ENCODE measurements at regions not wholly inside any gene's neighbourhood (a gene's known extent, or its start where the extent isn't known, plus 50 kb on each side); places are given as distances from the start of the nearest gene placed in this dataset.

GRCh38 chr7:106793015-106793975 lies 71.8 kb upstream of the PIK3CG start:
- no peaks in the 10 kb centered on the region for H3K27me3 Mint-ChIP-seq (ENCODE audit: low read depth)
- H3K27ac Mint-ChIP-seq: no peak overlapping the region
- no peak overlapping the region for H3K4me3 Mint-ChIP-seq
- H3K36me3 Mint-ChIP-seq: peaks cover 19% of the 10 kb centered on the region
- ATAC-seq (peak; percentile 80), DNase-seq (ENCODE audit: low spot score) (no peak)
- TF ChIP-seq CTCF (IDR thresholded peaks at IDR 0.05) (peak; percentile 40), STAT6 (CRISPR knock-in tag; conservative IDR thresholded peaks at IDR 0.05; ENCODE audit: low read depth) (no peak)
- CTCF ChIA-PET: interaction anchor here (0.6 to 2.4 kb wide), 14 partner anchors 13 to 1745 kb away, joined by 3 to 16 read pairs (median 4); partner anchors contain the start of genes HBP1 and PIK3CG
- POLR2A ChIA-PET: no interaction called here
- peaks cover 3% of the 10 kb centered on the region; the same call in 1 of the 2 replicates for H3K4me1 Mint-ChIP-seq
- peaks cover 27% of the 10 kb centered on the region for H3K9me3 Mint-ChIP-seq

- DNase-seq (ENCODE audit: low spot score) (no peak), ATAC-seq (no peak)
- CTCF ChIA-PET: interaction anchor here (1.3 to 2.4 kb wide), 5 partner anchors 14 to 356 kb away, joined by 3 to 16 read pairs (median 10); no protein-coding TSS in a partner anchor
- peaks cover 3% of the 10 kb centered on the region; the same call in 1 of the 2 replicates for H3K4me1 Mint-ChIP-seq
- peaks cover 30% of the 10 kb centered on the region for H3K36me3 Mint-ChIP-seq
- peaks cover 34% of the 10 kb centered on the region for H3K9me3 Mint-ChIP-seq
- H3K4me3 Mint-ChIP-seq: no peak overlapping the region
- TF ChIP-seq ETV6 (CRISPR knock-in tag; IDR thresholded peaks at IDR 0.05) (no peak), OVOL2 (CRISPR knock-in tag; IDR thresholded peaks at IDR 0.05; ENCODE audit: borderline replicate concordance) (no peak), ATF3 (CRISPR knock-in tag; conservative IDR thresholded peaks at IDR 0.05) (no peak), CBFB (CRISPR knock-in tag; IDR thresholded peaks at IDR 0.05; ENCODE audit: low read depth) (no peak), ZNF138 (CRISPR knock-in tag; conservative IDR thresholded peaks at IDR 0.05) (no peak), AR (CRISPR knock-in tag; IDR thresholded peaks at IDR 0.05) (no peak)
- POLR2A ChIA-PET: no interaction called here
- no peak overlapping the region for H3K27ac Mint-ChIP-seq
- no peaks in the 10 kb centered on the region for H3K27me3 Mint-ChIP-seq (ENCODE audit: low read depth)
Observed at GRCh38 chr7:106794276-106795083, 70.6 kb upstream of the PIK3CG start.

GRCh38 chr7:106795084-106795876 lies 69.8 kb upstream of the PIK3CG start:
- no peak for DNase-seq (ENCODE audit: low spot score)
- Mint-ChIP-seq H3K27me3 (ENCODE audit: low read depth) (peaks cover 2% of the 10 kb centered on the region; the same call in 1 of the 2 replicates), H3K4me1 (peaks cover 3% of the 10 kb centered on the region; the same call in 1 of the 2 replicates), H3K27ac (no peak overlapping the region), H3K9me3 (peaks cover 38% of the 10 kb centered on the region), H3K36me3 (peaks cover 33% of the 10 kb centered on the region), H3K4me3 (no peak overlapping the region)
- TF ChIP-seq ATF1 (CRISPR knock-in tag; IDR thresholded peaks at IDR 0.05) (no peak), SOX15 (CRISPR knock-in tag; IDR thresholded peaks at IDR 0.05) (no peak), USF1 (CRISPR knock-in tag; IDR thresholded peaks at IDR 0.05) (no peak), NR1H2 (CRISPR knock-in tag; IDR thresholded peaks at IDR 0.05) (no peak), ELF4 (CRISPR knock-in tag; IDR thresholded peaks at IDR 0.05; ENCODE audit: low read depth) (no peak), ZNF263 (CRISPR knock-in tag; IDR thresholded peaks at IDR 0.05; ENCODE audit: low read depth) (no peak), ZNF219 (CRISPR knock-in tag; IDR thresholded peaks at IDR 0.05; ENCODE audit: borderline replicate concordance) (no peak), JUN (CRISPR knock-in tag; IDR thresholded peaks at IDR 0.05) (no peak), TEAD1 (CRISPR knock-in tag; IDR thresholded peaks at IDR 0.05) (no peak), TP53 (CRISPR knock-in tag; IDR thresholded peaks at IDR 0.05) (no peak)
- ChIA-PET CTCF (interaction anchor here (1.3 kb wide), 1 partner anchor 355 kb away, joined by 3 read pairs; no protein-coding TSS in a partner anchor), POLR2A (no interaction called here)
- ATAC-seq: no peak
